ENCODE measurements at regions not wholly inside any gene's neighbourhood (a gene's known extent, or its start where the extent isn't known, plus 50 kb on each side); places are given as distances from the start of the nearest gene placed in this dataset.
"Not testable (repeated sequence)": the region's sequence is repeated elsewhere in the genome, so short reads cannot be mapped to it uniquely, and the experiment has no call there.

DNA sequence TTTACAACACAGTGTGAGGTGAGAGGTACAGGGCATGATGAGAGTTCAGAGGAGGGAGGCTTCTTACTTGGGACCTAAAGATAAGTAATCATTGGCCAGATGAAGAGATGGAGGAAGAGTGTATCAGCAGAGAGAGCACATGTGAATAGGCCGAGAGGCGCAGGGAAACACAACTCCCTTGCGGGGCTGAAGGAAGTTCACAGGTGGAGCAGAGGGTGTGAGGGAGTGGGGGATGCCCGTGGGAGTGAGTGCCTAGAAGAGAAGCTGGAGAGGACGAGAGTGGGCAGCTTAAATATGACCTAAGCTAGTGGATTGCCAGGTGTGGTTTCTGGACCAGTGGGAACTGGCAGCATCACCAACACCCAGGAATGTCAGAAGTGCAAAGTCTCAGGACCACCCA, 98.2 kb upstream of the TBC1D5 start:
- DNase-seq, result peak in 1 of 51 donors; percentile 10

DNA sequence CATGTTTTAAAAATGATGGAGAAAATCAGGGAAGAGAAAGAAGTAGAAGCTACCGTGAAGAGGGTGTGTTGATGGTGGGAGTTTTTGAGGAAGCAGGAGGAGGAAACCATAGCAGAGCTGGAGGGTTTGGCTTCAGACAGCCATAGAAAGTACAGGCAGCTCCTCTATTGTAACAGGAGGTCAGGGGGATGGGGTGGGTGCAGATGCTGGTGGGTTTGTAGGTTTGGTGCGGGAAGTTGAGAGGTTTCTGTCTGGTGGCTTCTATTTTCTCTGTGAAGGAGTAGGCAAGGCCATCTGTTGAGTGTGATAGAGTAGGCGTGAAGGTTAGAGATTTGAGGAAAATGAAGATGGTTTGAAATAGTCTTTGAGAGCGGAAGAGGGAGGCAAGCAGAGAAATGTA, 97.7 kb upstream of the TBC1D5 start:
- peak in 1 of 51 donors; percentile 10 for DNase-seq

DNA sequence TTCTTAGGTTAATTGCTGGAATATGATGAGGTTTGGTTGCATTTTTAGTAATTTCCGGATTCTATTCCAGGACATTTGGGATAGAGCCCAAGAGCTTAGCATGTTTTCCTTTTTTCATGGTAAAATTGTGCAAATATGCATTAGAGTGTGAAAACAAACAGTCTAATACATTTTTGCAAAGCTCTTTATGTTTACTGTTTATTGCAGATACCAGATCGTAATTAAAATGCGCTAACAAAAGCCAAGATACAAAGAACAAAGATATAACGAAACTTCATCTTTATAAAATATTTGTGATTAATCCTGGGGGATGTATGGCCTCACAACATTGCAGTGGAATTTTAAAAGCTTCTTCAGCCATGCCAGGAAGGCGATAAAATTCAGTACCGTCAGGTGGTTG, 94.5 kb upstream of the TBC1D5 start:
- no peak for DNase-seq

DNA sequence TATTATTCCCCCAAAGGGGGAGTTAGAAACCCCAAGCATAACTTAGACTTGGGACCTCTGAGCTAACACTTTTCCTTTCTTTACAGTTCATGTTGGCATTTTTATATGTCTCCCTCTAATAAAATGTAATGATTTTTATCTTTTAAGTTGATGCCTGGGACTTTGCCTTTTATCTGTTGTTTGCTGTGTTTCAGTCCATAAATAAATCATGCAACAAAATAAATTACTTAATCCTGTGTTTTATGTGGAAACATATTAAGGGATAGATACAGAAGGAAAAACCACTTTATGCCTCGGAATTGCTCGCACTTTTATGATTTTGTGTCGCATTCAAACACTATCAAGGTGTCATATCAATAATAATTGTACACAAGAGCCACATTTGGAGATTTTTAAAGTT, 93.7 kb upstream of the TBC1D5 start:
- no peak for DNase-seq

- no peak for DNase-seq
These were observed 91.5 kb upstream of the TBC1D5 start for GRCh38 chr3:17833786-17834559.

DNA sequence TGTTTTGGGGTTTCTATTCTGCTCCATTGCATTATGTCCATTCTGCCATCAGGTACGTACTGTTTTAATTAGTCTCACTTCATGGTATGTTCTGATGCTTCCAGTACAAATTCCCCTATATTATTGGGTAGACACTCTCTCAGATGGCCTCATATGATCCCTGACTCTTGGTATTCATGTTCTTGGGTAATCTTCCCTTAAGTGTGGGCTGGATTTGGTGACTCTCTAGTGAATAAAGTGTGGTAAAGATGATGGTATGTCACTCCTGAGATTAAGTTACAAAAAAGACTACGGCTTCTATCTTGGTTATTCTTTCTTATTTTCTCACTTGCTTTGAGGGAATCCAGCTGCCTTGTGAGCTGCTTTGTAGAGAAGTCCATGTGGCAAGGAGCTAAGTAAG, 89.6 kb upstream of the TBC1D5 start:
- DNase-seq, result no peak

- DNase-seq, result no peak
These were observed 88.9 kb upstream of the TBC1D5 start for GRCh38 chr3:17831366-17831765.

- DNase-seq, result no peak
These were observed 88.4 kb upstream of the TBC1D5 start for GRCh38 chr3:17830788-17831187.

- DNase-seq, result no peak
These were observed 86.0 kb upstream of the TBC1D5 start for GRCh38 chr3:17828388-17828787.

GRCh38 chr3:17825298-17825697, 82.9 kb upstream of the TBC1D5 start:
- no peak for DNase-seq

DNA sequence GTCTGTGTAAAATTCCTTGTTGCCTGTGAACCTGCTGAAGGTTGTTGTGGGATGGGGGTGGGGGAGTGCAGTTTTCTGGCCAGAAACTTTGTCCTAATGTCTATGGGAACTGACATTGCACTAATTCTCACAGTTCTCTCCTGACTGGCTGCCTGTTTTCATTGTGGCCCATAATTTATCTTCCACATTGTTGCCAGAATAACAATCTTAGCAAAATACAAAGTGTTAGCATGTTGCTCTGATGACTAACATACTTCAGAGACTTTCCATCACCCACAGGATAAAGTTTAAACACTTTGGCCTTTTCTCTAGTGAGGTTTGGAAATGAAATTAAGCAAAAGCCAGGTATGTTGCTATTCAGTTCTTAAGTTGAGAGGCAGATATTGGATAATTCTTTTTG, 81.4 kb upstream of the TBC1D5 start:
- no peak for DNase-seq

DNA sequence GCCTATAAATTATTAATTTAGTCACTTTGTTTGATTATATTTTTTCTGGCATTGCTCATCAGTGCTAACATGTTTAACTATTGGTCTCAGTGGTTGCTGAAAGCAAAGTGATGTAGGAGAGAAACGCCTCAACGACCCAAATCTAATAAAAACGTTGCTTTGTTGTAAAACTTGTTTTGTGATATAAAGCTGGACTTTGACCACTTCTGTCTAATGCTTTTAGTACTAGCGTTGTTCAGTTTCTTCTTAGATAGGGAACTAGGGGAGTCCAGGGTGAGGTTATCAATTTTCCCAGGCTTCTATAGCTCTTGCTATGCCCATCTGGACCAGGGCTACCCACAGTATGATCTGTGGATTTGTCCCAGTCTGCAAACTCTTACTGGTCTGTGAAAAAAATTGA, 80.6 kb upstream of the TBC1D5 start:
- no peak for DNase-seq

GRCh38 chr3:17820704-17821103, 78.3 kb upstream of the TBC1D5 start:
- no peak for DNase-seq

- no peak for DNase-seq
These were observed 77.8 kb upstream of the TBC1D5 start for GRCh38 chr3:17820275-17820674.

GRCh38 chr3:17817973-17818372, 75.5 kb upstream of the TBC1D5 start:
- not testable (repeated sequence) for DNase-seq

- no peak for DNase-seq
These were observed 75.1 kb upstream of the TBC1D5 start for GRCh38 chr3:17817545-17817944.

DNA sequence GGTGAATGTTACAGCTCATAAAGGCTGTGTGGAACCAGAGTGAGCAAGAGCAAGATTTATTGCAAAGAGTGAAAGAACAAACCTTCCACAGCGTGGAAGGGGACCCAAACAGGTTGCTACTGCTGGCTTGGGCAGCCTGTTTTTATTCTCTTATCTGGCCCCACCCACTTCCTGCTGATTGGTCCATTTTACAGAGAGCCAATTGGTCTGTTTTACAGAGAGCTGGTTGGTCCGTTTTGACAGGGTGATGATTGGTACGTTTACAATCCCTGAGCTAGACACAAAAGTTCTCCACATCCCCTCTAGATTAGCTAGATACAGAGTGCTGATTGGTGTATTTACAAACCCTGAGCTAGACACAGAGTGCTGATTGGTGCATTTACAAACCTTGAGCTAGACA, 74.4 kb upstream of the TBC1D5 start:
- not testable (repeated sequence) for DNase-seq

DNA sequence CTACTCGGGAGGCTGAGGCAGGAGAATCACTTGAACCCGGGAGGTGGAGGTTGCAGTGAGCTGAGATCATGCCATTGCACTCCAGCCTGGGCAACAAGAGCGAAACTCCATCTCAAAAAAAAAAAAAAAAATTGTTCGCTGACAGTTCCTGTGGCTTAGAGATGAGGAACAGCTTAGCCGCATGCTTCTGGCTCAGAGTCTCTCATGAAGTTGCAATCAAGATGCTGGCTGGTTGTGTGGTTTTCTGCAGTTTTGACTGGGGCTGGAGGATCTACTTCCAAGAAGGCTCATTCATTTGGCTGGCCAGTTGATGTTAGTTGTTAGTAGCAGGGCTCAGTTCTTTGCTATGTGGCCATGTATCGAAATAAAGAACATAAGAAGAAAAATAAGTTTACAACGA, 69.9 kb upstream of the TBC1D5 start:
- DNase-seq, result not testable (repeated sequence)

GRCh38 chr3:17811646-17812045, 69.2 kb upstream of the TBC1D5 start:
- no peak for DNase-seq

DNA sequence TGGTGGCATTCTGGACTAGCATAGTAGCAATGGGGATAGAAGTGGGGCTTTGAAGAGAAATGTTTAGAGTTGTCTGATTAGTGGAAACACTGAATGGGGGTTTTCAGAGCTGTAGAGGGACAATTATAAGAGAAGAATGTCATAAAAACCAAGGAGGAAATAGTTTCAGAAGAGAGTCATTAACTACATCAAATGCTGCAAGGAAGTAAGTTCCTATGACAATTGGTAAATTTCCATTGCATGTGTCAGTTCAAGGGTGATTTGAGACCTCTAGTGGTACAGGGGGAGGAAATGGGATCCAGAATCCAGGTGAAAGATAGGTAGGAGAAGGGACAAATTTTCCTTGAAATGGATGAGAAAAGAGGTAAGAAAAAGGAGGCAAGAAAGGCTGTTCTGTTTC, 68.3 kb upstream of the TBC1D5 start:
- no peak for DNase-seq

DNA sequence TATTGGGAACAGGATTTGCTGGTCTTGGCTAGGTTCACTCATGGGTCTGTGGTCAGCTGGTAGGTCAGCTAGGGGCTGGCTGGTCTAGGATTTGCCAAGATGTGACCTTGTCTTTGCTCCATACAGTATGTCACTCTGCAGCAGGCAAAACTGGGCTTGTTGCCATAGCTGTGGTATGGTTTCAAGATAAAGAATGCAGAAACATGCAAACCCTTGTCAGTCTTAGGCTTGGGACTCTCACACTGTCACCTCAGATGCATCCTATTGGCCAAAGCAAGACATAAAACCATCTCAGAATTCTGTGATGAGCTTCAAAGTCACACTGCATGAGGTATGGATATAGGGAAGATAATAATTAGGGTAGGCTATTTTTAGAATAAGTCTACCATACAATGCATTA, 66.6 kb upstream of the TBC1D5 start:
- no peak for DNase-seq

DNA sequence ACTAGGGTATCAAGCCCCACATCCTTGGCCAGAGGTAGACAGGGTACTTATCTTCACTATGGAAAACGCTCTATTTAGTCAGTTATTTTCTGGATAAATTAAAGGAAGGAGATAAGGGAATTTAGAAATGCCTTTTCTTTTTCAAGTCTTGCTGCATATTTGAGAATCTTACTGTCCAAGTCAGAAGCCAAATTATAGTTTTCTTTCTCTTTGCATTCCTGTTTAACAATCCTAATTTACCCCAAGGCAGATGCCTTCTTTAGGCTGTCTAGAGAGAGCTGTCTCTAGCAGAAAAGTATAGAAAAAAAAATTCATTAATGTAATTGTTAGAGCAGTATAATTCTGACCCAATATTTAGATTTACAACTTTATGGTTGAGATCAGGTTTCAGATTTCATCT, 64.4 kb upstream of the TBC1D5 start:
- DNase-seq, result no peak

DNA sequence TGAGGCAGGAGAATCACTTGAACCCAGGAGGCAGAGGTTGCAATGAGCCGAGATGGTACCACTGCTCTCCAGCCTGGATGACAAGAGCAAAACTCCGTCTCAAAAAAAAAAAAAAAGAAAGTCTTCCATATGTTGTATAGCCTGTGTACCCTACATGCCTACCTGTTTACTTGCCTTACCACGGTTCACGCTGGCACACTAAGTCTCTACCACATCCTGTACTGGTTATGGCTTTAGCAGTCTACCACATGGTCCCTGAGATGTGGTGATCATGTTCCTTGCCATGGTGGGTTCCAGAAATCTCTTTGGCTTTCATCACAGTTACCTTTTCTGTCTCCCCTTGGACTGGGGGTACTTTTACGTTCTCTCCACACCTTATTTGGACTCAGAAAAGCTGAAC, 63.8 kb upstream of the TBC1D5 start:
- DNase-seq, result no peak

GRCh38 chr3:17805461-17805940, 63.1 kb upstream of the TBC1D5 start:
- DNase-seq, result no peak

Measured in hypothalamus (tissue), 51 donors.